ENCODE measurements at regions not wholly inside any gene's neighbourhood (a gene's known extent, or its start where the extent isn't known, plus 50 kb on each side); places are given as distances from the start of the nearest gene placed in this dataset.

- FAIRE-seq (peak; percentile 51), DNase-seq (peak in 1 of 5 donors; percentile 44)
- H3K36me3 ChIP-seq (ENCODE audit: control insufficient read depth in 2 of 3, insufficient read depth in 3 of 3, low read length in 3 of 3) = no peaks in the 10 kb centered on the region
- no peaks in the 10 kb centered on the region for H3K4me1 ChIP-seq (ENCODE audit: control insufficient read depth in 2 of 3, insufficient read depth in 2 of 3, low read depth in 1 of 3, low read length in 3 of 3)
- H3K4me3 ChIP-seq (ENCODE audit: low read length in 3 of 3) = no peak overlapping the region
- intact Hi-C loops (cut with DNase I) = no loop called here
- H3K9ac ChIP-seq (ENCODE audit: low read length in 3 of 3) = no peak overlapping the region
- no peaks in the 10 kb centered on the region for H3K9me3 ChIP-seq (ENCODE audit: control insufficient read depth in 2 of 3, insufficient read depth in 1 of 3, low read length in 3 of 3)
- H3K27me3 ChIP-seq (ENCODE audit: control insufficient read depth, insufficient read depth, low read length) = no peaks in the 10 kb centered on the region
- peak; percentile 31 for TF ChIP-seq CTCF (IDR thresholded peaks at IDR 0.05; ENCODE audit: borderline replicate concordance, extremely low read depth, insufficient read depth)
- H3K27ac ChIP-seq (ENCODE audit: low read depth in 2 of 2, low read length in 2 of 2) = no peak overlapping the region
These were observed 105.1 kb upstream of the SLC25A48 start for GRCh38 chr5:135729321-135729786.

- no peak for DNase-seq
- FAIRE-seq = no peak
- H3K27me3 ChIP-seq (ENCODE audit: control insufficient read depth, insufficient read depth, low read length) = no peaks in the 10 kb centered on the region
- H3K4me3 ChIP-seq (ENCODE audit: low read length in 3 of 3) = no peak overlapping the region
- no peak overlapping the region for H3K9ac ChIP-seq (ENCODE audit: low read length in 3 of 3)
- no peaks in the 10 kb centered on the region for H3K36me3 ChIP-seq (ENCODE audit: control insufficient read depth in 2 of 3, insufficient read depth in 3 of 3, low read length in 3 of 3)
- intact Hi-C loops (cut with DNase I) = no loop called here
- no peaks in the 10 kb centered on the region for H3K9me3 ChIP-seq (ENCODE audit: control insufficient read depth in 2 of 3, insufficient read depth in 1 of 3, low read length in 3 of 3)
- TF ChIP-seq CTCF (IDR thresholded peaks at IDR 0.05; ENCODE audit: borderline replicate concordance, extremely low read depth, insufficient read depth) = no peak
- H3K27ac ChIP-seq (ENCODE audit: low read depth in 2 of 2, low read length in 2 of 2) = no peak overlapping the region
- H3K4me1 ChIP-seq (ENCODE audit: control insufficient read depth in 2 of 3, insufficient read depth in 2 of 3, low read depth in 1 of 3, low read length in 3 of 3) = no peaks in the 10 kb centered on the region
These were observed 109.8 kb upstream of the SLC25A48 start for GRCh38 chr5:135724617-135725016.

GRCh38 chr5:135723491-135723890 lies 111.0 kb upstream of the SLC25A48 start:
- intact Hi-C loops (cut with DNase I) = no loop called here
- no peak for DNase-seq

More at GRCh38 chr5:135723491-135723890, 111.0 kb upstream of the SLC25A48 start:
- TF ChIP-seq CTCF (IDR thresholded peaks at IDR 0.05; ENCODE audit: borderline replicate concordance, extremely low read depth, insufficient read depth) = no peak
- Histone ChIP-seq H3K4me3 (ENCODE audit: low read length in 3 of 3) (no peak overlapping the region), H3K9me3 (ENCODE audit: control insufficient read depth in 2 of 3, insufficient read depth in 1 of 3, low read length in 3 of 3) (no peaks in the 10 kb centered on the region), H3K27me3 (ENCODE audit: control insufficient read depth, insufficient read depth, low read length) (no peaks in the 10 kb centered on the region), H3K9ac (ENCODE audit: low read length in 3 of 3) (no peak overlapping the region), H3K36me3 (ENCODE audit: control insufficient read depth in 2 of 3, insufficient read depth in 3 of 3, low read length in 3 of 3) (no peaks in the 10 kb centered on the region), H3K27ac (ENCODE audit: low read depth in 2 of 2, low read length in 2 of 2) (no peak overlapping the region), H3K4me1 (ENCODE audit: control insufficient read depth in 2 of 3, insufficient read depth in 2 of 3, low read depth in 1 of 3, low read length in 3 of 3) (no peaks in the 10 kb centered on the region)
- FAIRE-seq = no peak

All from kidney (tissue), 13 donors.